ENCODE measurements at regions not wholly inside any gene's neighbourhood (a gene's known extent, or its start where the extent isn't known, plus 50 kb on each side); places are given as distances from the start of the nearest gene placed in this dataset.

- Histone ChIP-seq H3K9ac (no peak overlapping the region), H3K9me3 (ENCODE audit: low read depth) (no peaks in the 10 kb centered on the region), H3K4me2 (no peak overlapping the region), H3K4me1 (peaks cover 27% of the 10 kb centered on the region), H3K4me3 (no peak overlapping the region), H3K36me3 (no peaks in the 10 kb centered on the region), H2AFZ (replicated peaks) (peak overlapping the region; percentile 48), H3K27me3 (no peaks in the 10 kb centered on the region), H4K20me1 (ENCODE audit: low read depth) (no peaks in the 10 kb centered on the region), H3K27ac (no peak overlapping the region), H3K79me2 (ENCODE audit: low read depth) (no peaks in the 10 kb centered on the region), H3F3A (ENCODE audit: low read depth) (peaks cover 9% of the 10 kb centered on the region)
- peaks cover 6% of the 10 kb centered on the region for H3K9me3 Mint-ChIP-seq
- peak overlapping the region; percentile 9 for H3K27ac Mint-ChIP-seq
- H3K4me3 Mint-ChIP-seq, result no peak overlapping the region
- DNase-seq (ENCODE audit: low spot score), result no peak
- peaks cover 37% of the 10 kb centered on the region for H3K27me3 Mint-ChIP-seq (ENCODE audit: insufficient read depth, low read depth)
- no peaks in the 10 kb centered on the region for H3K36me3 Mint-ChIP-seq
- TF ChIP-seq EZH2phosphoT487 (IDR thresholded peaks at IDR 0.05) (no peak), EZH2 (IDR thresholded peaks at IDR 0.05) (no peak), CTCF (IDR thresholded peaks at IDR 0.05) (no peak)
- peaks cover 18% of the 10 kb centered on the region for H3K4me1 Mint-ChIP-seq
Observed at GRCh38 chr15:88403351-88403791, 63.8 kb downstream of the MRPL46 start.

- Histone ChIP-seq H3K4me3 (no peak overlapping the region), H3K27me3 (no peaks in the 10 kb centered on the region), H3K9me3 (ENCODE audit: low read depth) (no peaks in the 10 kb centered on the region), H3K9ac (no peak overlapping the region), H3K4me1 (peaks cover 27% of the 10 kb centered on the region), H2AFZ (replicated peaks) (no peak overlapping the region), H3K27ac (no peak overlapping the region), H3K79me2 (ENCODE audit: low read depth) (no peaks in the 10 kb centered on the region), H3K4me2 (peak overlapping the region; percentile 55), H4K20me1 (ENCODE audit: low read depth) (no peaks in the 10 kb centered on the region), H3K36me3 (no peaks in the 10 kb centered on the region), H3F3A (ENCODE audit: low read depth) (peaks cover 9% of the 10 kb centered on the region)
- DNase-seq (ENCODE audit: low spot score), result peak; percentile 68
- TF ChIP-seq EZH2phosphoT487 (IDR thresholded peaks at IDR 0.05) (no peak), EZH2 (IDR thresholded peaks at IDR 0.05) (no peak), CTCF (IDR thresholded peaks at IDR 0.05) (no peak)
- Mint-ChIP-seq H3K4me1 (peaks cover 18% of the 10 kb centered on the region), H3K27me3 (ENCODE audit: insufficient read depth, low read depth) (peaks cover 41% of the 10 kb centered on the region), H3K27ac (no peak overlapping the region), H3K4me3 (no peak overlapping the region), H3K36me3 (no peaks in the 10 kb centered on the region), H3K9me3 (peaks cover 3% of the 10 kb centered on the region)
Observed at GRCh38 chr15:88401996-88402656, 65.1 kb downstream of the MRPL46 start.

GRCh38 chr15:88401251-88401995 lies 65.8 kb downstream of the MRPL46 start:
- peaks cover 3% of the 10 kb centered on the region for H3K9me3 Mint-ChIP-seq
- no peak overlapping the region for H3K9ac ChIP-seq
- H3F3A ChIP-seq (ENCODE audit: low read depth), result peaks cover 9% of the 10 kb centered on the region
- no peak overlapping the region for H3K4me3 ChIP-seq
- H2AFZ ChIP-seq (replicated peaks), result no peak overlapping the region
- H3K27me3 Mint-ChIP-seq (ENCODE audit: insufficient read depth, low read depth), result peaks cover 43% of the 10 kb centered on the region
- no peak overlapping the region for H3K4me2 ChIP-seq
- H3K79me2 ChIP-seq (ENCODE audit: low read depth), result no peaks in the 10 kb centered on the region
- H3K4me3 Mint-ChIP-seq, result no peak overlapping the region
- no peaks in the 10 kb centered on the region for H3K9me3 ChIP-seq (ENCODE audit: low read depth)
- H3K27ac Mint-ChIP-seq, result no peak overlapping the region
- no peak for DNase-seq (ENCODE audit: low spot score)
- no peak for TF ChIP-seq CTCF (IDR thresholded peaks at IDR 0.05)
- no peak for TF ChIP-seq EZH2phosphoT487 (IDR thresholded peaks at IDR 0.05)
- TF ChIP-seq EZH2 (IDR thresholded peaks at IDR 0.05), result no peak
- no peaks in the 10 kb centered on the region for H4K20me1 ChIP-seq (ENCODE audit: low read depth)
- H3K4me1 Mint-ChIP-seq, result peaks cover 20% of the 10 kb centered on the region
- H3K36me3 ChIP-seq, result no peaks in the 10 kb centered on the region
- no peak overlapping the region for H3K27ac ChIP-seq
- H3K27me3 ChIP-seq, result no peaks in the 10 kb centered on the region
- H3K36me3 Mint-ChIP-seq, result no peaks in the 10 kb centered on the region
- peaks cover 31% of the 10 kb centered on the region for H3K4me1 ChIP-seq
